Liver (tissue), 3 donors: ENCODE measurements at regions not wholly inside any gene's neighbourhood (a gene's known extent, or its start where the extent isn't known, plus 50 kb on each side); places are given as distances from the start of the nearest gene placed in this dataset.

Experiments
- HNF4A ChIP-seq, 2 donors: conservative IDR thresholded peaks; 2 replicates each; pipeline ENCODE4 v1.6.1; 2016; ENCODE audit warnings: antibody characterized with exemption in 2 of 2, mild to moderate bottlenecking in 2 of 2
- TAF1 ChIP-seq: conservative IDR thresholded peaks from 2 replicates; pipeline ENCODE4 v1.6.1; 2016; ENCODE audit warnings: antibody characterized with exemption, mild to moderate bottlenecking
- TF ChIP-seq, protein P1 (sequence below): fragments of 150-350 bp; IDR thresholded peaks from 2 replicates; pipeline ENCODE4 v1.5.1; 2017; ENCODE audit warnings: improper control_type of control experiment, low read depth, low read length; ENCODE audit not compliant: missing input control
- TF ChIP-seq, protein P2 (sequence below): IDR thresholded peaks from 2 replicates; pipeline ENCODE4 v1.6.1; 2016; ENCODE audit warnings: antibody characterized with exemption
- donor health status: healthy.
- donor health status: healthy.

DNA sequence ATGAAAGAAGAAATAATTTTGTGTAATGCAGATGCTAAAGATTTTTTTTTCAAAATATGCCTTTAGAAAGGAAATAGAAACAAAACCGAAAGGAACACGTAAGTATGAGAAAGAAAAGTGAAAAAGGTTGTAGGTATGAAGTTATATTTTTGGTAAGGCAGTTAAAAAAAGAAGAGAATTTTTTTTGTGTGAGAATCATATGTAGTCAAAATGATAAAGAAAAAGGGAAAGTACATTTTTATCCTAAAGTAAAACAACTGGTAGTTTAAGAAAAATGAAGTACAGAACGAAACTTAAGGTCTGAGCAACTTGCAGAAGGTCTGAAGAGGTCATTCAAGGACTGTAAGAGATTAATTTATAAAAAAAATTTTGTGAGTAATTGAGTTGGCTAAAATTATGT, 164.0 kb upstream of the TRAM1L1 start:
- TF ChIP-seq TAF1 (no peak), HNF4A (conservative IDR thresholded peaks at IDR 0.05) (no peak)
- TF ChIP-seq, protein P1, sequence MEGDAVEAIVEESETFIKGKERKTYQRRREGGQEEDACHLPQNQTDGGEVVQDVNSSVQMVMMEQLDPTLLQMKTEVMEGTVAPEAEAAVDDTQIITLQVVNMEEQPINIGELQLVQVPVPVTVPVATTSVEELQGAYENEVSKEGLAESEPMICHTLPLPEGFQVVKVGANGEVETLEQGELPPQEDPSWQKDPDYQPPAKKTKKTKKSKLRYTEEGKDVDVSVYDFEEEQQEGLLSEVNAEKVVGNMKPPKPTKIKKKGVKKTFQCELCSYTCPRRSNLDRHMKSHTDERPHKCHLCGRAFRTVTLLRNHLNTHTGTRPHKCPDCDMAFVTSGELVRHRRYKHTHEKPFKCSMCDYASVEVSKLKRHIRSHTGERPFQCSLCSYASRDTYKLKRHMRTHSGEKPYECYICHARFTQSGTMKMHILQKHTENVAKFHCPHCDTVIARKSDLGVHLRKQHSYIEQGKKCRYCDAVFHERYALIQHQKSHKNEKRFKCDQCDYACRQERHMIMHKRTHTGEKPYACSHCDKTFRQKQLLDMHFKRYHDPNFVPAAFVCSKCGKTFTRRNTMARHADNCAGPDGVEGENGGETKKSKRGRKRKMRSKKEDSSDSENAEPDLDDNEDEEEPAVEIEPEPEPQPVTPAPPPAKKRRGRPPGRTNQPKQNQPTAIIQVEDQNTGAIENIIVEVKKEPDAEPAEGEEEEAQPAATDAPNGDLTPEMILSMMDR, result no peak
- TF ChIP-seq, protein P2, sequence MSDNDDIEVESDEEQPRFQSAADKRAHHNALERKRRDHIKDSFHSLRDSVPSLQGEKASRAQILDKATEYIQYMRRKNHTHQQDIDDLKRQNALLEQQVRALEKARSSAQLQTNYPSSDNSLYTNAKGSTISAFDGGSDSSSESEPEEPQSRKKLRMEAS, result no peak
